GOT3 (cell line): ENCODE measurements at regions not wholly inside any gene's neighbourhood (a gene's known extent, or its start where the extent isn't known, plus 50 kb on each side); places are given as distances from the start of the nearest gene placed in this dataset.
"Not testable (repeated sequence)": the region's sequence is repeated elsewhere in the genome, so short reads cannot be mapped to it uniquely, and the experiment has no call there.

ENCODE experiments used
- DNase-seq: peaks from one replicate; lab custom pipeline; 2025; ENCODE audit warnings: mixed read lengths; lab: John Stamatoyannopoulos, UW

- no peak for DNase-seq
Observed at GRCh38 chr2:144010096-144010836, 509.7 kb downstream of the ZEB2 start.

- no peak for DNase-seq
Observed at GRCh38 chr2:144006139-144006538, 513.8 kb downstream of the ZEB2 start.

- no peak for DNase-seq
Observed at GRCh38 chr2:144004742-144005141, 515.2 kb downstream of the ZEB2 start.

GRCh38 chr2:144003460-144004075 is 516.4 kb downstream of the ZEB2 start:
- no peak for DNase-seq

GRCh38 chr2:143996974-143997373 is 522.9 kb downstream of the ZEB2 start:
- DNase-seq = no peak

GRCh38 chr2:143994961-143995360 is 525.0 kb downstream of the ZEB2 start:
- DNase-seq = no peak

GRCh38 chr2:143991596-143991995 is 528.3 kb downstream of the ZEB2 start:
- not testable (repeated sequence) for DNase-seq

- no peak for DNase-seq
Observed at GRCh38 chr2:143988082-143988481, 531.8 kb downstream of the ZEB2 start.

GRCh38 chr2:143981428-143981827 is 538.5 kb downstream of the ZEB2 start:
- no peak for DNase-seq

GRCh38 chr2:143977356-143977755 is 542.6 kb downstream of the ZEB2 start:
- DNase-seq = no peak

- no peak for DNase-seq
Observed at GRCh38 chr2:143975216-143975615, 544.7 kb downstream of the ZEB2 start.

- DNase-seq = no peak
Observed at GRCh38 chr2:143974262-143974661, 545.7 kb downstream of the ZEB2 start.

- no peak for DNase-seq
Observed at GRCh38 chr2:143968860-143969259, 551.1 kb downstream of the ZEB2 start.

GRCh38 chr2:143968360-143968759 is 551.6 kb downstream of the ZEB2 start:
- no peak for DNase-seq

- no peak for DNase-seq
Observed at GRCh38 chr2:143965493-143966164, 554.3 kb downstream of the ZEB2 start.

GRCh38 chr2:143964891-143965290 is 555.0 kb downstream of the ZEB2 start:
- no peak for DNase-seq

GRCh38 chr2:143960177-143960576 is 559.7 kb downstream of the ZEB2 start:
- no peak for DNase-seq

GRCh38 chr2:143957321-143957720 is 562.6 kb downstream of the ZEB2 start:
- no peak for DNase-seq

GRCh38 chr2:143955401-143956065 is 564.4 kb downstream of the ZEB2 start:
- DNase-seq = no peak

GRCh38 chr2:143954844-143955243 is 565.1 kb downstream of the ZEB2 start:
- no peak for DNase-seq

GRCh38 chr2:143954186-143954585 is 565.7 kb downstream of the ZEB2 start:
- no peak for DNase-seq

- DNase-seq = no peak
Observed at GRCh38 chr2:143953451-143954030, 566.4 kb downstream of the ZEB2 start.
